Activated B cell treated with CpG ODN at 0.5 μM for 24 hours (primary cell): ENCODE measurements at regions not wholly inside any gene's neighbourhood (a gene's known extent, or its start where the extent isn't known, plus 50 kb on each side); places are given as distances from the start of the nearest gene placed in this dataset.
A peak's percentile ranks its signal among the peaks of the same experiment; 100 is the strongest.

ENCODE experiments used
- ATAC-seq: fragments of 200-7000 bp; cut with Tn5 transposase; one replicate; pipeline ENCODE4 v1.10.0; 2021; ENCODE audit warnings: low read depth, mild to moderate bottlenecking, moderate library complexity
- CTCF ChIA-PET: fragments of 350-600 bp; sonication (Branson Sonifier 250); formaldehyde crosslinking; loops from one replicate; lab custom pipeline; 2021; ENCODE audit warnings: antibody characterized with exemption; lab: Charles Lee
- POLR2A ChIA-PET: fragments of 350-600 bp; sonication (Branson Sonifier 250); formaldehyde crosslinking; loops from one replicate; lab custom pipeline; 2021; ENCODE audit warnings: antibody characterized with exemption; lab: Charles Lee
- DNase-seq: peaks from one replicate; pipeline ENCODE4 v3.0.0; 2022
- H3K27ac Mint-ChIP-seq: one replicate; pipeline ENCODE4 v1.8.0; 2020; ENCODE audit warnings: mixed read lengths
- H3K27me3 Mint-ChIP-seq: one replicate; pipeline ENCODE4 v1.8.0; 2021; ENCODE audit warnings: mixed read lengths
- H3K36me3 Mint-ChIP-seq: one replicate; pipeline ENCODE4 v1.8.0; 2021; ENCODE audit warnings: low read depth, mixed read lengths
- H3K4me1 Mint-ChIP-seq: one replicate; pipeline ENCODE4 v1.8.0; 2021; ENCODE audit warnings: mixed read lengths
- H3K4me3 Mint-ChIP-seq: one replicate; pipeline ENCODE4 v1.8.0; 2020; ENCODE audit warnings: mild to moderate bottlenecking, mixed read lengths
- H3K9me3 Mint-ChIP-seq: one replicate; pipeline ENCODE4 v1.8.0; 2020; ENCODE audit warnings: mixed read lengths
- intact Hi-C: fragments of 100-400 bp; cut with micrococcal nuclease; formaldehyde crosslinking; loops from one replicate; pipeline ENCODE4 v1.15.1; 2024
- TF ChIP-seq, protein P1 (sequence below): fragments of 200-600 bp; IDR thresholded peaks from one replicate; pipeline ENCODE4 v1.8.0; 2022; ENCODE audit warnings: antibody characterized with exemption, mild to moderate bottlenecking

DNA sequence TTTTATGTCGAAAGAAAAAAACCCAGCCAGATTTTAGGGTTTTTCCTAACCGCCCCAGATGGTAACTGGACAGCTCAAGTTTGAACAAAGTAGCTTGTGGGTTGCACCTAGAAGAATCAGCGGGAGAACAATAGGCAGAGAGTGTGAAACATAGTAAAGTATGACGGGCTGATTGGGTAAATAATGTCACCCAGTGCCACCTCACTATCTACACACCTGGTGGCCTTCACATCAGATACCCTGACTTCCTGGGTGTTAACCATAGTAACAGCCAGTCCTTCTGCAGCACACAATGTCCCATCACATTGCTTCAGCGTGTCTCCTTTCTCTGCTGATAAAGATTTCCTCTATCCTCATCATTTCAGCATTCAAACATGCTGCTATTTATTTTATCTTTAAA, 159.1 kb upstream of the HS3ST1 start:
- Mint-ChIP-seq H3K4me3 (no peak overlapping the region), H3K27me3 (peaks cover 4% of the 10 kb centered on the region), H3K36me3 (no peaks in the 10 kb centered on the region), H3K27ac (no peak overlapping the region), H3K4me1 (no peaks in the 10 kb centered on the region), H3K9me3 (no peaks in the 10 kb centered on the region)
- DNase-seq (no peak), ATAC-seq (no peak)
- TF ChIP-seq, protein P1, sequence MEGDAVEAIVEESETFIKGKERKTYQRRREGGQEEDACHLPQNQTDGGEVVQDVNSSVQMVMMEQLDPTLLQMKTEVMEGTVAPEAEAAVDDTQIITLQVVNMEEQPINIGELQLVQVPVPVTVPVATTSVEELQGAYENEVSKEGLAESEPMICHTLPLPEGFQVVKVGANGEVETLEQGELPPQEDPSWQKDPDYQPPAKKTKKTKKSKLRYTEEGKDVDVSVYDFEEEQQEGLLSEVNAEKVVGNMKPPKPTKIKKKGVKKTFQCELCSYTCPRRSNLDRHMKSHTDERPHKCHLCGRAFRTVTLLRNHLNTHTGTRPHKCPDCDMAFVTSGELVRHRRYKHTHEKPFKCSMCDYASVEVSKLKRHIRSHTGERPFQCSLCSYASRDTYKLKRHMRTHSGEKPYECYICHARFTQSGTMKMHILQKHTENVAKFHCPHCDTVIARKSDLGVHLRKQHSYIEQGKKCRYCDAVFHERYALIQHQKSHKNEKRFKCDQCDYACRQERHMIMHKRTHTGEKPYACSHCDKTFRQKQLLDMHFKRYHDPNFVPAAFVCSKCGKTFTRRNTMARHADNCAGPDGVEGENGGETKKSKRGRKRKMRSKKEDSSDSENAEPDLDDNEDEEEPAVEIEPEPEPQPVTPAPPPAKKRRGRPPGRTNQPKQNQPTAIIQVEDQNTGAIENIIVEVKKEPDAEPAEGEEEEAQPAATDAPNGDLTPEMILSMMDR: no peak
- CTCF ChIA-PET: no interaction called here
- intact Hi-C loops: no loop called here
- POLR2A ChIA-PET: no interaction called here

DNA sequence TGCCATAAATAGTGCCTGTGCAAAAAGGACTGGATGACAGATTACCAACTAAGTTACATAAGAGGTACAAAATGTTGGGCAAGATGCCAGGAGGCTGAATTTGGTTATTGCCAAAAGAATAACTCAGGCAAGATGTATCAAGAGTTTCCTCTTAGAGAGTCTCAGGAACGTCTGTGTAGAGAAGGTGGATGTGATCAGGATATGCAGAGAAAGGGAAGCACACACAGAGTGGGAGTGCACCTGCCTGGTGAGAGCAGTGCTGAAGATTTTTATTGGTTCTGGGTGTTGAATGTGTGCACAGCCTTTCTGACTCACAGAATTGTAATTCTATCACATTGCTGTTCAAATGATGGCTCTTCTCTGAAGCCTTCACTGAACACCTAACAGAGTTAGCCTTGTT, 156.8 kb upstream of the HS3ST1 start:
- intact Hi-C loops: no loop called here
- Mint-ChIP-seq H3K4me3 (no peak overlapping the region), H3K9me3 (no peaks in the 10 kb centered on the region), H3K36me3 (no peaks in the 10 kb centered on the region), H3K4me1 (no peaks in the 10 kb centered on the region), H3K27me3 (peaks cover 4% of the 10 kb centered on the region), H3K27ac (no peak overlapping the region)
- TF ChIP-seq, protein P1: no peak
- DNase-seq (no peak), ATAC-seq (no peak)
- ChIA-PET CTCF (no interaction called here), POLR2A (no interaction called here)

DNA sequence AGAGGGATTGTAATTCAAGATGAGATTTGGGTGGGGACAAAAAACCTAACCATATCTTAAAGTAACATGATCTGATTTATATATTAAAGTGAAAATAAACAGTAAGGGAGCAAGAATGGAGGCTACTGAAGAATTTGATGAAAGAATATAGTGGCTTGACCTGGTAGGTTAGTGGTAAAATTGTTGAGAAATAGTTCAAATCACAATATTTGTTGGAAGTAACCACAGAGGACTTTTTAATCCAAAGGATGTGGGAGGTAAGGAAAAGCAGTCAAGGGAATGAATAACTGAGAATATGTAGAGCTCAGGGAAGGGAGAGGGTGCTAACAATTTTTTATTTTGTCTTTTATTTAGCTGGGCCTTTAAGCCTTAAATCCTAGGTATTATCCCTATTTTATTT, 139.8 kb upstream of the HS3ST1 start:
- no peaks in the 10 kb centered on the region for H3K27me3 Mint-ChIP-seq
- CTCF ChIA-PET: no interaction called here
- POLR2A ChIA-PET: no interaction called here

DNA sequence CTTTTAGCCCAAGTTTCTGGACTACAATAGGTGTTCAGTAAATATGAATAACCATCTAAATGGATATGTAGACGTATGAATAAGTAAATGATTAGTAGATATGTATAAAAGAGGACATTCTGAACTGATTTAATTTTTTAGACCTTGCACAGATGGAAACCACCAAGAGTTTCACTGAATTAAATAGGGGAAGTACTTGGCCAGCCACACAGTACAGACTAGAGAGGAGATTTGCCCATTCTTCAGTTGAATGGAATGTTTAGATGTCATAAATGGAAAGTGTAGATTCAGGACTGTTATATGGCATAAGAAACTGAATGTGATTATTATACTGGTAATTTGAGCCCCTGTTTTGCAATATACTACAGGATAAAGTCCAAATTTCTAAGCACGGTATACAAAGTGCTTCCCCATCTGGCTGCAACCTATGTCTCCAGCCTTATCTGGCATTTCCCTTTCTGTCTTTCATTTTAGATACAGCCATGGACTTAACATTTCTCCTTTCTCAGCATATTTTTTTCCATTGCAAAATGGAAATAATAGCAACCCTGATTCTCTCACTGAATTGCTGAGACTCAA, 137.8 kb upstream of the HS3ST1 start:
- intact Hi-C loops: no loop called here
- no peaks in the 10 kb centered on the region for H3K27me3 Mint-ChIP-seq
- TF ChIP-seq, protein P1: no peak
- peaks cover 5% of the 10 kb centered on the region for H3K4me1 Mint-ChIP-seq
- ChIA-PET POLR2A (no interaction called here), CTCF (no interaction called here)
- H3K27ac Mint-ChIP-seq: no peak overlapping the region
- H3K4me3 Mint-ChIP-seq: no peak overlapping the region
- ATAC-seq (peak; percentile 40), DNase-seq (no peak)
- H3K9me3 Mint-ChIP-seq: no peaks in the 10 kb centered on the region
- no peaks in the 10 kb centered on the region for H3K36me3 Mint-ChIP-seq

More for the DNA sequence above, 139.8 kb upstream of the HS3ST1 start:
- no peak for DNase-seq
- intact Hi-C loops: no loop called here
- Mint-ChIP-seq H3K4me1 (peaks cover 5% of the 10 kb centered on the region), H3K27ac (no peak overlapping the region), H3K9me3 (no peaks in the 10 kb centered on the region), H3K36me3 (no peaks in the 10 kb centered on the region), H3K4me3 (no peak overlapping the region)
- TF ChIP-seq, protein P1: no peak
- no peak for ATAC-seq

DNA sequence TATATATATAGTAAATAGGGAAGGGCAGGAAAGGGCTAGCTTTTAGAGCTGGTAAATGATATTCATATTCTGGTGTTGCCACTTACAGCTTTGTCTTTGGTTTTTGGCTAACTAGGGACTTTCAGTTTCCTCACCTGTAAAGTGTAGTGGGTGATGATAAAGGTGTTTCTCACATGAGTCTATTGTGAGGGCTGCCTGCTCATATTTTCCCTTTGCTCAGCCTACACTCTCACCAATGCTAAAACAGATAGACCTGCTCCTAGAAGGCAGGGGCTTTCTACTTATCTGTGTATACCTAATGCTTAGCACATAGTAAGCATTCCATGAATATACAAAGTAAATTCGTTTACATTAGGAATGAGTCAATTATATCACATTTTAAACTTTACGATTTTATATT, 137.2 kb upstream of the HS3ST1 start:
- H3K4me3 Mint-ChIP-seq: no peak overlapping the region
- ChIA-PET CTCF (no interaction called here), POLR2A (no interaction called here)
- no peaks in the 10 kb centered on the region for H3K36me3 Mint-ChIP-seq
- ATAC-seq: no peak
- no peak for DNase-seq
- intact Hi-C loops: no loop called here
- no peak overlapping the region for H3K27ac Mint-ChIP-seq
- no peaks in the 10 kb centered on the region for H3K27me3 Mint-ChIP-seq
- H3K4me1 Mint-ChIP-seq: peaks cover 5% of the 10 kb centered on the region
- TF ChIP-seq, protein P1: no peak
- no peaks in the 10 kb centered on the region for H3K9me3 Mint-ChIP-seq
